ENCODE measurements at regions not wholly inside any gene's neighbourhood (a gene's known extent, or its start where the extent isn't known, plus 50 kb on each side); places are given as distances from the start of the nearest gene placed in this dataset.

- TF ChIP-seq POLR2A (IDR thresholded peaks at IDR 0.05) (no peak), CTCF (IDR thresholded peaks at IDR 0.05 in 4 of 5, conservative IDR thresholded peaks at IDR 0.05 in 1 of 5) (no peak)
Observed at GRCh38 chr2:52423111-52423510, 1344.5 kb upstream of the CHAC2 start.

All from gastrocnemius medialis (tissue), 4 donors.